ENCODE measurements at regions not wholly inside any gene's neighbourhood (a gene's known extent, or its start where the extent isn't known, plus 50 kb on each side); places are given as distances from the start of the nearest gene placed in this dataset.
A peak's percentile ranks its signal among the peaks of the same experiment; 100 is the strongest.

DNA sequence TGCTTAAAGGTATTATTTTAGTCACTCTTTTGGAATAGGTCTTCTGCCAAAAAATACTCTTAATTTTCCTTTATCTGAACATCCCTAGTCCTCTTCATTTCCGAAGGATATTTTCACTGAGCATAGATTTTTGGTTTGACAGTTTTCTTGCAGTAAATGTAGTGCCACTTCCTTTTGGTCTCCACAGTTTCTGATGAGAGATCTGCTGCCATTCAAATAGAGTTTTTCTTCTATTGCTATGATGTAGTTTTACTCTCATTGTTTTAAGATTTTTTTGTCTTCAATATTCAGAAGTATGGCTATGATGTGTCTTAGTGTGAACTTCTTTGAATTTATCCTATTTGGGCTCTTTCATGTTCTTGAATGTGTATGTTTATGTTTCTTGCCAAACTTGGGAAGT is 281.1 kb upstream of the SORL1-AS1 start:
- DNase-seq (ENCODE audit: low spot score, unreplicated experiment): no peak
- Mint-ChIP-seq H3K27me3 (no peaks in the 10 kb centered on the region), H3K9me3 (ENCODE audit: low read depth) (peaks cover 35% of the 10 kb centered on the region), H3K4me3 (ENCODE audit: low read depth) (no peak overlapping the region), H3K4me1 (ENCODE audit: low read depth) (no peaks in the 10 kb centered on the region), H3K36me3 (ENCODE audit: insufficient read depth) (peaks cover 1% of the 10 kb centered on the region), H3K27ac (no peak overlapping the region)
- TF ChIP-seq, protein P1, sequence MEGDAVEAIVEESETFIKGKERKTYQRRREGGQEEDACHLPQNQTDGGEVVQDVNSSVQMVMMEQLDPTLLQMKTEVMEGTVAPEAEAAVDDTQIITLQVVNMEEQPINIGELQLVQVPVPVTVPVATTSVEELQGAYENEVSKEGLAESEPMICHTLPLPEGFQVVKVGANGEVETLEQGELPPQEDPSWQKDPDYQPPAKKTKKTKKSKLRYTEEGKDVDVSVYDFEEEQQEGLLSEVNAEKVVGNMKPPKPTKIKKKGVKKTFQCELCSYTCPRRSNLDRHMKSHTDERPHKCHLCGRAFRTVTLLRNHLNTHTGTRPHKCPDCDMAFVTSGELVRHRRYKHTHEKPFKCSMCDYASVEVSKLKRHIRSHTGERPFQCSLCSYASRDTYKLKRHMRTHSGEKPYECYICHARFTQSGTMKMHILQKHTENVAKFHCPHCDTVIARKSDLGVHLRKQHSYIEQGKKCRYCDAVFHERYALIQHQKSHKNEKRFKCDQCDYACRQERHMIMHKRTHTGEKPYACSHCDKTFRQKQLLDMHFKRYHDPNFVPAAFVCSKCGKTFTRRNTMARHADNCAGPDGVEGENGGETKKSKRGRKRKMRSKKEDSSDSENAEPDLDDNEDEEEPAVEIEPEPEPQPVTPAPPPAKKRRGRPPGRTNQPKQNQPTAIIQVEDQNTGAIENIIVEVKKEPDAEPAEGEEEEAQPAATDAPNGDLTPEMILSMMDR (IDR thresholded peaks at IDR 0.05; ENCODE audit: unreplicated experiment): no peak

DNA sequence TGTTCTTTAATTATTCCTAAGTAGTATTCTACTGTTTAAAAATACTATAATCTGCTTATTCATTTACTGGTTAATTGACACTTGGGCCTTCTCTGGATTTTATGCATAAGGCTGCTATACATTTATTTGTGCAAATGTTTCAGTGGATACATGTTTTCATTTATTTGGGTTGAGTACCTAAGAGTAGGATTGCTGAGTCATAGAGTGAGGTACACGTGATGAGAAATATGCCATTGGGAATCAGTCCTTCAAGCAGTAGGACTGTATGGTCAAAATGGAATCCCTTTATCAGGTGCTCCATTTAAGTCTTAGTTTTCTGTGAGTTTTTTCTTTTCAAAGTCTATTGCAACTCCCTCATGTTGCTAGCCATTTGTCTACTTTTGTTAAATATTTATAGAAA is 275.2 kb upstream of the SORL1-AS1 start:
- H3K36me3 Mint-ChIP-seq (ENCODE audit: insufficient read depth): no peaks in the 10 kb centered on the region
- peaks cover 14% of the 10 kb centered on the region for H3K27me3 Mint-ChIP-seq
- H3K27ac Mint-ChIP-seq: no peak overlapping the region
- no peak overlapping the region for H3K4me3 Mint-ChIP-seq (ENCODE audit: low read depth)
- DNase-seq (ENCODE audit: low spot score, unreplicated experiment): no peak
- H3K4me1 Mint-ChIP-seq (ENCODE audit: low read depth): peaks cover 14% of the 10 kb centered on the region
- TF ChIP-seq, protein P1 (IDR thresholded peaks at IDR 0.05; ENCODE audit: unreplicated experiment): no peak
- peaks cover 7% of the 10 kb centered on the region for H3K9me3 Mint-ChIP-seq (ENCODE audit: low read depth)

DNA sequence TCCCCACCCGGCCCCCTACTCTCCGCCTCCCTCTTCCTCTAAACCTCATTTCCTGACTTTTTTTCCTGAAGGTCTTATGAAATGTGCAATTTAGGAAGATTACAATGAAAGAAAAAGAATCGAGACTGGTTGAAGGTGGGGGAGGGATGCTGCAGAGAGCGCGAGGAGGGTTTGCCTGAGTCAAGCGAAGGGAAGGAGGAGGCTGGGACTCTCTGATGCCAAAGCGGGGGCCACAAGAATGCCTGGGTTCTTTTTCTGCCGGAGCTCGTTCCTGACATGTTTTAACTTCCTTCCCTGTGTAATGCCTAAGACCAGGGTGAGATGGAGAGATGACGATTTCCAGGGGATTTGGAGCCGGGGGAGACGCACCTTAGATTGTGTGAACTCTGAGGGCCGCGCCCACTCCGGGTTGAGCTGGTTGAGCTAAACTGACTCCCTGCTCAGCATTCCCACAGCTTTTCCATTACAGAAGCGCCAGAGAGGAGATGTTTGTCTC is 270.5 kb upstream of the SORL1-AS1 start:
- Mint-ChIP-seq H3K27ac (peak overlapping the region; percentile 88), H3K4me3 (ENCODE audit: low read depth) (peak overlapping the region; percentile 69), H3K36me3 (ENCODE audit: insufficient read depth) (peaks cover 2% of the 10 kb centered on the region), H3K4me1 (ENCODE audit: low read depth) (peaks cover 15% of the 10 kb centered on the region), H3K27me3 (peaks cover 14% of the 10 kb centered on the region), H3K9me3 (ENCODE audit: low read depth) (peaks cover 7% of the 10 kb centered on the region)
- DNase-seq (ENCODE audit: low spot score, unreplicated experiment): no peak
- TF ChIP-seq, protein P1 (IDR thresholded peaks at IDR 0.05; ENCODE audit: unreplicated experiment): no peak

DNA sequence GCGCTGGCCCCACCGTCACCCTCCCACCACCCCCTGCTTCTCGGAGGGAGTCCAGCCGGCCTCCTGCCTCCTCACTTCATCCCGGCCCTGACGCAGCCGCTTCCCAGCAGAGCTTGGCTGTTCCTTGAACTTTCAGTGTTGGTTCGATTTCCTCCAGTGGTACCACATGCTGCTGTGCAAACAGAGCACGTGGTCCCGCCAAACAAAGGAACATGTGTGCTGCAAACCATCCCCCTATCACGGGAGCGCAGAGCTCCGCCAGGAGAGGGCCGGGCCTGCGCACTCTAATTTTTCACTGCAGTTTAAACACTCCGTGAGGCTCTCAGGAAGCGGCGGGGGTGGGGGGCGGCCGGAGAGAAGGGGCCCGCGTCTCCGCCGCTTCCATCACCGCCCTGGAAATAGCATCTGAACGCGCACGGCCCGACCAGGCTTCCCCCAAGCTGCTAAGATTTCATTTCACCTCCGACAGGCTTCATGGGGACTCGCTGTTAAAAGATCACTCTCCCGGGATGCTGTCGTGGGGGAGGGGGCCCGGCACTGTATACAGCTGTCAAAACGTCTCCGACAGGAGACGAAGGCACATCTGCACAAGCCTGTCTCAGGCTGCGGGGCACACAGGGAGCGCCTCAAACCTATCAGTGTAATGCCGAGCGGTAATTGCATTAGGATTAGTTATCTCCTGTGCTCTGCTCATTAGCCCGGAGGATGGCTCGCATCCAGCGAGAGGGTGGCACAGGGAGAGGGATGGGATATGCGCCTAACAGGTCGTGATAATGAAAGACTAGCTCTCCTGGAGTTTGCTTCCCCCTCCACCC is 269.9 kb upstream of the SORL1-AS1 start:
- TF ChIP-seq, protein P1 (IDR thresholded peaks at IDR 0.05; ENCODE audit: unreplicated experiment): no peak
- Mint-ChIP-seq H3K4me3 (ENCODE audit: low read depth) (peak overlapping the region; percentile 69), H3K27me3 (peaks cover 14% of the 10 kb centered on the region), H3K36me3 (ENCODE audit: insufficient read depth) (peaks cover 2% of the 10 kb centered on the region), H3K9me3 (ENCODE audit: low read depth) (peaks cover 7% of the 10 kb centered on the region), H3K4me1 (ENCODE audit: low read depth) (peaks cover 9% of the 10 kb centered on the region), H3K27ac (peak overlapping the region; percentile 88)
- DNase-seq (ENCODE audit: low spot score, unreplicated experiment): peak; percentile 62

DNA sequence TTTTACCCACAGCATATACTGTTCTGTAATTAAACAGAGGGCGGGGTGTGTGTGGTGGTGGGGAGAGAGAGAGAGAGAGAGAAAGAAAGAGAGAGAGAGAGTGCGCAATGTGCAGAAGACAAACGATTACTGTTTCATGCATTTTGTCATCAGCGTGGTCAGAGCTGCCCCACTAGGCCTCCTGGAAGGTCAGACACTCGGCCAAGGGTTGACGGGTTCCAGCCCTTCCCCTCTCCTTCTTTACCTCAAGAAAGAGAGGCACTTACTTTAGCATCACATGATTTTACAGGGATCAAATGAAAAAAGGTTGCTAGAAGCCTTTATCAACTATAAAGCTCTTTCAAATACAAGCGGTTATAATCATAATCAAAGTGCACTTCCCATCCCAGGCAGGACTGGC is 269.2 kb upstream of the SORL1-AS1 start:
- H3K27ac Mint-ChIP-seq: peak overlapping the region; percentile 88
- TF ChIP-seq, protein P1 (IDR thresholded peaks at IDR 0.05; ENCODE audit: unreplicated experiment): no peak
- H3K9me3 Mint-ChIP-seq (ENCODE audit: low read depth): peaks cover 7% of the 10 kb centered on the region
- H3K27me3 Mint-ChIP-seq: peaks cover 14% of the 10 kb centered on the region
- no peak for DNase-seq (ENCODE audit: low spot score, unreplicated experiment)
- H3K4me1 Mint-ChIP-seq (ENCODE audit: low read depth): peaks cover 6% of the 10 kb centered on the region
- H3K4me3 Mint-ChIP-seq (ENCODE audit: low read depth): peak overlapping the region; percentile 69
- H3K36me3 Mint-ChIP-seq (ENCODE audit: insufficient read depth): peaks cover 2% of the 10 kb centered on the region

All from progenitor cell of endocrine pancreas (in vitro differentiated cells).